HG02571 (cell line): ENCODE measurements at regions not wholly inside any gene's neighbourhood (a gene's known extent, or its start where the extent isn't known, plus 50 kb on each side); places are given as distances from the start of the nearest gene placed in this dataset.

ENCODE experiments used
- ATAC-seq: cut with Tn5 transposase; IDR thresholded peaks from one replicate; pipeline ENCODE4 v1.9.1; 2021; ENCODE audit warnings: mild to moderate bottlenecking, moderate library complexity; ENCODE audit not compliant: unreplicated experiment

GRCh38 chr1:8267307-8267706 lies 50.6 kb upstream of the SLC45A1 start:
- ATAC-seq = no peak

GRCh38 chr1:8266436-8267165 lies 51.3 kb upstream of the SLC45A1 start:
- no peak for ATAC-seq

GRCh38 chr1:8263791-8264190 lies 54.1 kb upstream of the SLC45A1 start:
- no peak for ATAC-seq

- ATAC-seq = no peak
Observed at GRCh38 chr1:8261398-8261762, 56.5 kb upstream of the SLC45A1 start.

GRCh38 chr1:8259498-8260290 lies 58.2 kb upstream of the SLC45A1 start:
- no peak for ATAC-seq

GRCh38 chr1:8257621-8258020 lies 60.3 kb upstream of the SLC45A1 start:
- no peak for ATAC-seq

- no peak for ATAC-seq
Observed at GRCh38 chr1:8256321-8256720, 61.6 kb upstream of the SLC45A1 start.

- no peak for ATAC-seq
Observed at GRCh38 chr1:8255712-8256111, 62.2 kb upstream of the SLC45A1 start.

- ATAC-seq = no peak
Observed at GRCh38 chr1:8252266-8252951, 65.5 kb upstream of the SLC45A1 start.

GRCh38 chr1:8251635-8252034 lies 66.3 kb upstream of the SLC45A1 start:
- ATAC-seq = no peak

- ATAC-seq = no peak
Observed at GRCh38 chr1:8249838-8250237, 68.1 kb upstream of the SLC45A1 start.

GRCh38 chr1:8247811-8248436 lies 70.0 kb upstream of the SLC45A1 start:
- no peak for ATAC-seq

- no peak for ATAC-seq
Observed at GRCh38 chr1:8244304-8244703, 73.6 kb upstream of the SLC45A1 start.

GRCh38 chr1:8242498-8242897 lies 75.4 kb upstream of the SLC45A1 start:
- no peak for ATAC-seq

GRCh38 chr1:8241417-8242014 lies 76.4 kb upstream of the SLC45A1 start:
- no peak for ATAC-seq

- no peak for ATAC-seq
Observed at GRCh38 chr1:8239306-8240023, 78.4 kb upstream of the SLC45A1 start.

GRCh38 chr1:8239039-8239305 lies 78.9 kb upstream of the SLC45A1 start:
- no peak for ATAC-seq

GRCh38 chr1:8238141-8239038 lies 79.5 kb upstream of the SLC45A1 start:
- no peak for ATAC-seq

- no peak for ATAC-seq
Observed at GRCh38 chr1:8232036-8232757, 85.7 kb upstream of the SLC45A1 start.
